HG02970 (cell line): ENCODE measurements at regions not wholly inside any gene's neighbourhood (a gene's known extent, or its start where the extent isn't known, plus 50 kb on each side); places are given as distances from the start of the nearest gene placed in this dataset.

Experiments
- ATAC-seq: cut with Tn5 transposase; IDR thresholded peaks from one replicate; pipeline ENCODE4 v1.9.1; 2021; ENCODE audit warnings: mild to moderate bottlenecking, moderate library complexity, moderate number of reproducible peaks; ENCODE audit not compliant: unreplicated experiment, low FRiP score

GRCh38 chr7:32428546-32428945 lies 61.6 kb downstream of the LSM5 start:
- no peak for ATAC-seq

- no peak for ATAC-seq
Measured at GRCh38 chr7:32427769-32428291, 62.4 kb downstream of the LSM5 start.

- ATAC-seq: no peak
Measured at GRCh38 chr7:32416846-32417245, 73.3 kb downstream of the LSM5 start.

DNA sequence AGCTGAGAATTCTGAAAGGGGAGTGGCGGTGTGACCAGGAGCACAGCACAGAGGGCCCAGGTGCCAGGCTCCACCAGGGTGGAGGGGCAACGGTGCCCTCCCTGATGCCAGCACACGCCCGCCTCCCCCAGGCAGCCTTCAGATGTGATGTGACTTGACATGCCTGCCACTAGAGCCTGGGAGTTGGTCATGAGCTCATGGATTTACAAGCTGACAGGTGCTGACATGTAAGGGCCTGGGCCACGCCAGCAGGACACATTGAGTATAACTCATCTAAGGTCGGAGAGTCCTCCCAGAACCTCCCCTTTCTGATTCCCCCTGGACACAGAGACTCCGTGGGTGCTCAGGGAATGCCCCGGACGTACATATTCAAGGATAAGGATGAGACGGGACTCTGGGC lies 74.2 kb downstream of the LSM5 start:
- ATAC-seq: no peak

DNA sequence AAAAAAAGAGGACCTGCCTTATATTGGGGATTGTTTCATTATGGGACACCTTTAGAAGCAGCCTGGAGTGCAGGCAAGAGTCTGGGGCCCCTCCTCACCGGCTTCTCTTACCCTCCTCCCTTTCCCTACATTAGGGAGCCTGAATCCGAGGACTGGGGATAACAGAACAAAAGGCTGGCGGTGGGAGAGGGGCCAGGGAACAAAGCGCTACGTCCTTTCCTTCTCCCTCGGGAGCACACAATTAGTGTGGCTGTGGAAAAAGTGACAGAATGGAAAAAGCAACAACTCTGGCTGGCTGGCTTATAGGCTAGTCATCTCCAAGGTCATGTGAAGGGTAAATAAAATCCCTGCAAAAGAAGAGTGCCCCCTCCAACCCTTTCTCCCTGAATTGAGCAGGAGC lies 74.7 kb downstream of the LSM5 start:
- ATAC-seq: no peak

- ATAC-seq: no peak
Measured at GRCh38 chr7:32412471-32412870, 77.7 kb downstream of the LSM5 start.

GRCh38 chr7:32410545-32410944 lies 79.6 kb downstream of the LSM5 start:
- ATAC-seq: no peak

DNA sequence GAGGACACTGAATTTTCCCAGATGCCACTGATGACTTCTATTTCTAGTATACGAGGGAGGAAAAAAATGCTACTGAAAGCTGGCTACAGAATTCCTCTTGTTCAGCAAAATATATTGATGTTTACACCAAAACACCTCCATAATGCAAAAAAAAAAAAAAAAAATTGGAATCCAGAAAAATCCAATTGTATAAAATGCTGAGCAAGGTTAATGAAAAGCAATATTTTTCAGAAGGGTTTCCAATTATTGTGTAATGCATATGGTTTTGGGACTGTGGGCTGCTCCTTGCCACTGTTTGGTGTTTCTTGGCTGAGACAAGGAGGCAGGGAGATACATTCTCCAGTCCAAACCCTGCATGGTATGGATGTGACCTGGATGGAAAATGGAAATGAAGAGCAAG lies 83.8 kb downstream of the LSM5 start:
- no peak for ATAC-seq

GRCh38 chr7:32403463-32404229 lies 86.5 kb downstream of the LSM5 start:
- no peak for ATAC-seq

DNA sequence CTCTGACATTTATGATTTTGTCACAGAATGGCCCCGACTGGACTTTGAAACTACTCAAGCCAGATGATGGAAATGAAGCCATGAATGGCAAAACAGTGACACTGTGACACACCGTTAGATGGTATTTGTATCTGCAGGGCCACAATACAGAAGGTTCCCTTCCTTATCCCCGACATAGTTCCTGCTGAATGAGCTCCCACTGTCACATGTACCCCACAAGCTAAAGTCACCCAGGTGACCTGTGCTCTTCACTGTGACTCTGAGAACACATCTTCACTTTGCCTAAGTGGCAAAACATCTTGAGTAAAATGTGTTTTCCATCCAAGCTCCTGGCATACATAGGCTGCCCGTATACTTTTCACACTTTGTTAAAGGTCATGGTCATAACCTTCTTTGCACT lies 89.5 kb downstream of the LSM5 start:
- no peak for ATAC-seq

DNA sequence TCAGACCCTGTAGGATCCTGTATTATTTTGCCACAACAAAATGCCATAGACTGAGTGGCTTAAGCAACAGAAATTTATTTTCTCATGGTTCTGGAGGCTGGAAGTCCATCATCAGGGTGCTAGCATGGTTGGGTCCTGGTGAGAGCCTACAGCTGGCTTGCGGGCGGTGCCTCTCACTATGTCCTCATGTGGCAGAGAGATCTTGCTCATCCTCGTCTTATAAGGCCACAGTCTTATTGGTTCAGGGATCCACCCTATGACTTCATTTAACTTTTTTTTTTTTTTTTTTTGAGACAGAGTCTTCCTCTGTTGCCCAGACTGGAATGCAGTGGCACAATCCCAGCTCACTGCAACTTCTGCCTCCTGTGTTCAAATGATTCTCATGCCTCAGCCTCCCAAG lies 90.9 kb downstream of the LSM5 start:
- ATAC-seq: no peak

DNA sequence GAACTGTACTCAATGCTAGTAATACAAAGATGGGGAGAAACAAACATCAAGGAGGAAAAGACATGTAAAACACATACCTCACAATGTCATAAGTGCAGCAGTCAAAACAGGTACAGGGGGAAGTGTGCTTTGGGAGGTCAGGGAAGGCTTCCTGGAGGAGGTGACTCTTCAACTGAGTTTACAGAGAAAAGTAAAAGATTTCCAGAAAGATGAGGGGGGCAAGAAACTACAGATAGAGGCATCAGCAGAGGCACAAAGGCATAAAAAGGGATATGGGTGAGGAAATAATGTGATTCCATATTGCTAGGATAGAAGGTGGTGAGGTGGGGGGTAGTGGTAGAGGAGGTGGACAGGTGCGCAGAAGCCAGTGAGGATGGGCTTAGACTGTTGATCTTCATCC lies 95.0 kb downstream of the LSM5 start:
- no peak for ATAC-seq

DNA sequence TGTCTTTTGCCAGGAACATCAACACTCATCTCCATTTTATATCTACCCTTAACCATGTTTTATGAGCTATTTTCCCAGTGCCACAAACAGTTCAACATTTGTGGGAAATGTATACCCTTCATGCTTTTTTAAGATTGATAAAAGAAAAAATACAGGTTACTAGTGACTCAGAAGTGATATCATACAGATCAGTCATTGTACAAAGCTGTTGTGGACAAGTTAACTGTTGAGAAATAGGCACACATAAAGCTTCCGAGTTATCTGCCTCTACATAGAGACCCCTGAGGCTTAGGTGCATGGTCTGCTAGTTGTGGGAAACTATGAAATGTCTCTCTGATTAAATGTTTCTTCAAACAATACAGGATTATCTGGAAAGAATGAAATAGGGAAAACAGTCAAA lies 96.3 kb downstream of the LSM5 start:
- ATAC-seq: no peak

- no peak for ATAC-seq
Measured at GRCh38 chr7:32390210-32390609, 100.0 kb downstream of the LSM5 start.

- ATAC-seq: no peak
Measured at GRCh38 chr7:32385316-32385956, 104.7 kb downstream of the LSM5 start.

GRCh38 chr7:32381024-32381601 lies 109.1 kb downstream of the LSM5 start:
- ATAC-seq: no peak

DNA sequence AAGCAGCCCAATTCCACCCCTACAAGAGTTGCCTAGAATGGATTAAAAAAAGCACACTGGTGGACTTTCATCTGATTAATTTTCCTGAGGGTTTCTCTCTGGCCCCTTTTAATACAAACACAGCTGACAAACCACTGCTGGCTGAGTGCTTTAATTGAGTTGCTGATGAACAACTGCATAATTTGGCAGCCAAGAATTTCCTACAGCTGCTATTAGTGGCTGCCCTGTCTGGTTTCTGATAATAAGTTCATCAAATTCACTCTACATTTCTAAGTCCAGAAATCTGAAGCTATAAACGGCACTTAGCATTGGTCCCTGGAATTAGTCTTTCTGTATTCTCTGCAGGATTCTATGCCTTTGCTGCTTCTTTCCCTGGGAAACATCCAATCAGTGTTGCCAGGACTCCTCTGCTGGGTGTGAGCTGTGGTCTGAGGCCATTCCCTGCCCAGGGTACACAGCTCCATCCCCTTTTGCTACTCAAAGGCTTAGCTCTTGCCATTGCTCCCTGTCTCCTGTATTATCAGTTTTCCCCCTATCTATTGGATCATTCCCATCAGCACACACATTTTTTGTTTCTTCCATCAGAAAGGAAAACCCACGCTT lies 110.6 kb downstream of the LSM5 start:
- no peak for ATAC-seq

- no peak for ATAC-seq
Measured at GRCh38 chr7:32378988-32379387, 111.2 kb downstream of the LSM5 start.

- ATAC-seq: no peak
Measured at GRCh38 chr7:32364581-32364980, 125.6 kb downstream of the LSM5 start.

DNA sequence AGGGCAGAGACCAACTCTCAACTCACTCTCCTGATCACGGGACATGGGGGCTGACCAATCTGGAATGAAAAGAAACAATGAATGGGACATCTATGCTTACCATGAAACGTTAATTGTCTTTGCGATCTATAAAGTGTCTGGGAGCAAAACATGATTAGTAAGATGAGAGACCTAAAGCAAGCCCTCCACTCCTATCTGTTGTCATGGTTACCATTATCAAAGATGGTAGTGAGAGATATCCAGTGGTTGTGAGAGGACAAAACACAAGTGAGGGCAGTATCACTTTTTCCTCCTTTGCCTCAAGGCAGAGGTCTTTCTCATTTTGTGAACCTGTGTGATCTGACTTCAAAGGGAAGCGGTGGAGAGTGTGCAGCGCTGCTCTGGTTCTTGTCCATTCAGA lies 130.1 kb downstream of the LSM5 start:
- no peak for ATAC-seq

DNA sequence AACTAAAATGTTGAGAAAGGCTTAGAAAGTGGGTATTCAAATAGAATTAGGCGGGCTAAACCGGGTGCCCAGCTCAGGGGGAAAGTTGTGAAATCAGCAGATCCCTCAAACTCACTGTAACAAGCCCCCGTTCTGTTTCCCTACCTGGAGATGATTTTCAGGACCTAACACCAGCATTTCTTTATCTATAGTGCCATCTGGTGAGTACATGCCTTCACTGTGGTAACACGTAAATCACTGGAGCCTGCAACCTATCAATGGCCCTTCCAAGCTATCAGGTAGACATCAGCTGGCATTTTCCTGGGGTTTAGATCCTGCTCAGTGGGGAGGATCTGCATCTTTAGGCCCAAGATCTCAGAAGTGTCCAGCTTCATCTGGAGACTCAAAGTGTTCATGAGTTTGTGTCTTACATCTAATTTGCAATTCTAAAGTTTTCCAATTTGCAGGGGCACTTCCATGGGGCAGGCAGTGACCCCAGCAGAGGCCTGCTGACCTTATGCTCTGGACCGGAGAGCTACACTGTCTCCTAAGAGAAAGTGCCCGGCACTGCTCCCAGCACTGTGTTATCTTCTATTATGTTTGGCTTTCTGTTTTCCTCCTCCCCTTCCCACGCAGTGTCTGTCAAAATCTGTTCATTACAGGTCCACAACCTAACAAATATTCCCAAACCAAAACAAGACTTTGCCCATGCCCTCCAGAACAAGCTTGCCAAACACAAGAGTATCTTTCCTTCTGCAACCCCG lies 132.5 kb downstream of the LSM5 start:
- ATAC-seq: no peak
